HUES6 (cell line): ENCODE measurements at regions not wholly inside any gene's neighbourhood (a gene's known extent, or its start where the extent isn't known, plus 50 kb on each side); places are given as distances from the start of the nearest gene placed in this dataset.
"Not testable (repeated sequence)": the region's sequence is repeated elsewhere in the genome, so short reads cannot be mapped to it uniquely, and the experiment has no call there.

Source experiments
- H3K27ac ChIP-seq: 2 replicates; pipeline ENCODE4 v1.7.0; 2013; ENCODE audit warnings: low read depth, mild to moderate bottlenecking, low read length, inconsistent platforms
- H3K27me3 ChIP-seq: 2 replicates; pipeline ENCODE4 v1.6.1; 2013; ENCODE audit warnings: low read length; ENCODE audit not compliant: control insufficient read depth, insufficient read depth
- H3K36me3 ChIP-seq: 2 replicates; pipeline ENCODE4 v1.6.1; 2013; ENCODE audit warnings: low read length; ENCODE audit not compliant: control insufficient read depth, insufficient read depth
- H3K4me1 ChIP-seq: 2 replicates; pipeline ENCODE4 v1.6.1; 2013; ENCODE audit warnings: low read length; ENCODE audit not compliant: control insufficient read depth, insufficient read depth
- H3K4me3 ChIP-seq: 2 replicates; pipeline ENCODE4 v1.5.1; 2013; ENCODE audit warnings: low read depth, low read length
- H3K9ac ChIP-seq: one replicate; pipeline ENCODE4 v1.6.1; 2013; ENCODE audit warnings: mild to moderate bottlenecking, low read length
- H3K9me3 ChIP-seq: 2 replicates; pipeline ENCODE4 v1.6.1; 2013; ENCODE audit warnings: low read depth, low read length; ENCODE audit not compliant: control insufficient read depth, insufficient read depth

- no peak overlapping the region for H3K27ac ChIP-seq
- no peaks in the 10 kb centered on the region for H3K9me3 ChIP-seq
- H3K4me1 ChIP-seq: no peaks in the 10 kb centered on the region
- no peaks in the 10 kb centered on the region for H3K36me3 ChIP-seq
- H3K27me3 ChIP-seq: no peaks in the 10 kb centered on the region
- H3K9ac ChIP-seq: no peak overlapping the region
- no peak overlapping the region for H3K4me3 ChIP-seq
Observed at GRCh38 chr10:120017733-120018417, 125.3 kb downstream of the SEC23IP start.

- H3K9ac ChIP-seq: no peak overlapping the region
- no peaks in the 10 kb centered on the region for H3K27me3 ChIP-seq
- H3K36me3 ChIP-seq: no peaks in the 10 kb centered on the region
- H3K9me3 ChIP-seq: no peaks in the 10 kb centered on the region
- H3K4me1 ChIP-seq: no peaks in the 10 kb centered on the region
- H3K27ac ChIP-seq: no peak overlapping the region
- H3K4me3 ChIP-seq: no peak overlapping the region
Observed at GRCh38 chr10:120018695-120019094, 126.2 kb downstream of the SEC23IP start.

- Histone ChIP-seq H3K9ac (no peak overlapping the region), H3K9me3 (no peaks in the 10 kb centered on the region), H3K27ac (no peak overlapping the region), H3K36me3 (no peaks in the 10 kb centered on the region), H3K4me3 (no peak overlapping the region), H3K4me1 (no peaks in the 10 kb centered on the region), H3K27me3 (no peaks in the 10 kb centered on the region)
Observed at GRCh38 chr10:120019568-120019967, 127.0 kb downstream of the SEC23IP start.

- Histone ChIP-seq H3K4me3 (no peak overlapping the region), H3K27ac (no peak overlapping the region), H3K9ac (no peak overlapping the region), H3K27me3 (no peaks in the 10 kb centered on the region), H3K4me1 (no peaks in the 10 kb centered on the region), H3K9me3 (no peaks in the 10 kb centered on the region), H3K36me3 (no peaks in the 10 kb centered on the region)
Observed at GRCh38 chr10:120022357-120022756, 129.8 kb downstream of the SEC23IP start.

GRCh38 chr10:120034236-120034635 is 141.7 kb downstream of the SEC23IP start:
- Histone ChIP-seq H3K4me3 (no peak overlapping the region), H3K4me1 (no peaks in the 10 kb centered on the region), H3K9ac (no peak overlapping the region), H3K27ac (no peak overlapping the region), H3K27me3 (no peaks in the 10 kb centered on the region), H3K36me3 (no peaks in the 10 kb centered on the region), H3K9me3 (no peaks in the 10 kb centered on the region)

- Histone ChIP-seq H3K27ac (no peak overlapping the region), H3K27me3 (no peaks in the 10 kb centered on the region), H3K4me1 (0 out of 2 replicates have a peak, but pooled peaks cover 3% of the 10 kb centered on the region), H3K36me3 (no peaks in the 10 kb centered on the region), H3K4me3 (no peak overlapping the region), H3K9me3 (no peaks in the 10 kb centered on the region), H3K9ac (no peak overlapping the region)
Observed at GRCh38 chr10:120039046-120039445, 146.5 kb downstream of the SEC23IP start.

GRCh38 chr10:120039826-120040225 is 147.3 kb downstream of the SEC23IP start:
- H3K4me3 ChIP-seq: no peak overlapping the region
- no peaks in the 10 kb centered on the region for H3K36me3 ChIP-seq
- H3K27ac ChIP-seq: no peak overlapping the region
- H3K4me1 ChIP-seq: 0 out of 2 replicates have a peak, but pooled peaks cover 3% of the 10 kb centered on the region
- H3K9me3 ChIP-seq: no peaks in the 10 kb centered on the region
- no peaks in the 10 kb centered on the region for H3K27me3 ChIP-seq
- H3K9ac ChIP-seq: no peak overlapping the region

GRCh38 chr10:120041807-120042559 is 149.5 kb downstream of the SEC23IP start:
- Histone ChIP-seq H3K4me3 (no peak overlapping the region), H3K27me3 (no peaks in the 10 kb centered on the region), H3K9me3 (no peaks in the 10 kb centered on the region), H3K27ac (no peak overlapping the region), H3K9ac (no peak overlapping the region), H3K4me1 (0 out of 2 replicates have a peak, but pooled peaks cover 3% of the 10 kb centered on the region), H3K36me3 (no peaks in the 10 kb centered on the region)

GRCh38 chr10:120042705-120043104 is 150.2 kb downstream of the SEC23IP start:
- Histone ChIP-seq H3K4me1 (0 out of 2 replicates have a peak, but pooled peaks cover 3% of the 10 kb centered on the region), H3K9me3 (no peaks in the 10 kb centered on the region), H3K27me3 (no peaks in the 10 kb centered on the region), H3K4me3 (no peak overlapping the region), H3K9ac (no peak overlapping the region), H3K36me3 (no peaks in the 10 kb centered on the region), H3K27ac (no peak overlapping the region)

- H3K9me3 ChIP-seq, H3K4me3 ChIP-seq, H3K36me3 ChIP-seq, H3K27me3 ChIP-seq, H3K4me1 ChIP-seq, H3K27ac ChIP-seq, H3K9ac ChIP-seq: not testable (repeated sequence)
Observed at GRCh38 chr10:120047373-120047772, 154.8 kb downstream of the SEC23IP start.

GRCh38 chr10:120047926-120048325 is 155.4 kb downstream of the SEC23IP start:
- H3K27me3 ChIP-seq: no peaks in the 10 kb centered on the region
- no peak overlapping the region for H3K4me3 ChIP-seq
- no peaks in the 10 kb centered on the region for H3K9me3 ChIP-seq
- H3K36me3 ChIP-seq: no peaks in the 10 kb centered on the region
- H3K27ac ChIP-seq: no peak overlapping the region
- 0 out of 2 replicates have a peak, but pooled peaks cover 3% of the 10 kb centered on the region for H3K4me1 ChIP-seq
- H3K9ac ChIP-seq: no peak overlapping the region
